ENCODE measurements at regions not wholly inside any gene's neighbourhood (a gene's known extent, or its start where the extent isn't known, plus 50 kb on each side); places are given as distances from the start of the nearest gene placed in this dataset.

GRCh38 chr10:128568041-128568440, 441.8 kb upstream of the MKI67 start:
- Mint-ChIP-seq H3K4me1 (ENCODE audit: low read depth) (no peaks in the 10 kb centered on the region), H3K4me3 (no peak overlapping the region)

GRCh38 chr10:128568491-128568890, 442.3 kb upstream of the MKI67 start:
- POLR2A ChIA-PET = interaction anchor here (0.6 kb wide), 1 partner anchor 96 kb away, joined by 3 read pairs; no protein-coding TSS in a partner anchor
- CTCF ChIA-PET = no interaction called here
- Mint-ChIP-seq H3K36me3 (ENCODE audit: low read depth) (no peaks in the 10 kb centered on the region), H3K27ac (no peak overlapping the region), H3K9me3 (ENCODE audit: insufficient read depth) (no peaks in the 10 kb centered on the region), H3K4me3 (no peak overlapping the region), H3K27me3 (ENCODE audit: low read depth) (no peaks in the 10 kb centered on the region), H3K4me1 (ENCODE audit: low read depth) (no peaks in the 10 kb centered on the region)
- ATAC-seq (no peak), DNase-seq (no peak)

More at GRCh38 chr10:128568041-128568440, 441.8 kb upstream of the MKI67 start:
- ATAC-seq = no peak
- CTCF ChIA-PET = no interaction called here
- Mint-ChIP-seq H3K9me3 (ENCODE audit: insufficient read depth) (no peaks in the 10 kb centered on the region), H3K27me3 (ENCODE audit: low read depth) (no peaks in the 10 kb centered on the region), H3K36me3 (ENCODE audit: low read depth) (no peaks in the 10 kb centered on the region), H3K27ac (no peak overlapping the region)
- DNase-seq = peak; percentile 4
- POLR2A ChIA-PET = no interaction called here

GRCh38 chr10:128568990-128569945, 443.0 kb upstream of the MKI67 start:
- Mint-ChIP-seq H3K9me3 (ENCODE audit: insufficient read depth) (no peaks in the 10 kb centered on the region), H3K4me3 (no peak overlapping the region), H3K36me3 (ENCODE audit: low read depth) (no peaks in the 10 kb centered on the region), H3K27ac (no peak overlapping the region), H3K4me1 (ENCODE audit: low read depth) (no peaks in the 10 kb centered on the region), H3K27me3 (ENCODE audit: low read depth) (no peaks in the 10 kb centered on the region)
- no peak for ATAC-seq
- CTCF ChIA-PET = no interaction called here
- POLR2A ChIA-PET = interaction anchor here (0.6 kb wide), 1 partner anchor 96 kb away, joined by 3 read pairs; no protein-coding TSS in a partner anchor
- no peak for DNase-seq

- ChIA-PET CTCF (no interaction called here), POLR2A (no interaction called here)
- H3K4me1 Mint-ChIP-seq (ENCODE audit: low read depth) = no peaks in the 10 kb centered on the region
- H3K4me3 Mint-ChIP-seq = no peak overlapping the region
- no peaks in the 10 kb centered on the region for H3K27me3 Mint-ChIP-seq (ENCODE audit: low read depth)
- no peaks in the 10 kb centered on the region for H3K9me3 Mint-ChIP-seq (ENCODE audit: insufficient read depth)
- no peak for DNase-seq
- ATAC-seq = no peak
- no peak overlapping the region for H3K27ac Mint-ChIP-seq
- H3K36me3 Mint-ChIP-seq (ENCODE audit: low read depth) = no peaks in the 10 kb centered on the region
These were observed 444.2 kb upstream of the MKI67 start for GRCh38 chr10:128570319-128570995.

- Mint-ChIP-seq H3K36me3 (ENCODE audit: low read depth) (no peaks in the 10 kb centered on the region), H3K4me1 (ENCODE audit: low read depth) (no peaks in the 10 kb centered on the region), H3K27ac (no peak overlapping the region), H3K4me3 (no peak overlapping the region), H3K27me3 (ENCODE audit: low read depth) (no peaks in the 10 kb centered on the region), H3K9me3 (ENCODE audit: insufficient read depth) (no peaks in the 10 kb centered on the region)
- ATAC-seq (no peak), DNase-seq (no peak)
- CTCF ChIA-PET = no interaction called here
- POLR2A ChIA-PET = no interaction called here
These were observed 444.8 kb upstream of the MKI67 start for GRCh38 chr10:128571071-128571470.

GRCh38 chr10:128571745-128572144, 445.5 kb upstream of the MKI67 start:
- ChIA-PET CTCF (no interaction called here), POLR2A (no interaction called here)
- DNase-seq = no peak
- H3K36me3 Mint-ChIP-seq (ENCODE audit: low read depth) = no peaks in the 10 kb centered on the region
- H3K27me3 Mint-ChIP-seq (ENCODE audit: low read depth) = no peaks in the 10 kb centered on the region
- no peak for ATAC-seq
- H3K9me3 Mint-ChIP-seq (ENCODE audit: insufficient read depth) = no peaks in the 10 kb centered on the region
- no peak overlapping the region for H3K4me3 Mint-ChIP-seq
- no peak overlapping the region for H3K27ac Mint-ChIP-seq
- H3K4me1 Mint-ChIP-seq (ENCODE audit: low read depth) = no peaks in the 10 kb centered on the region

- Mint-ChIP-seq H3K36me3 (ENCODE audit: low read depth) (no peaks in the 10 kb centered on the region), H3K4me3 (no peak overlapping the region), H3K4me1 (ENCODE audit: low read depth) (no peaks in the 10 kb centered on the region), H3K27ac (no peak overlapping the region), H3K27me3 (ENCODE audit: low read depth) (no peaks in the 10 kb centered on the region), H3K9me3 (ENCODE audit: insufficient read depth) (no peaks in the 10 kb centered on the region)
- DNase-seq = no peak
- CTCF ChIA-PET = no interaction called here
- ATAC-seq = no peak
- POLR2A ChIA-PET = no interaction called here
These were observed 446.5 kb upstream of the MKI67 start for GRCh38 chr10:128572696-128573095.

GRCh38 chr10:128573281-128573845, 447.1 kb upstream of the MKI67 start:
- POLR2A ChIA-PET = no interaction called here
- CTCF ChIA-PET = no interaction called here
- no peaks in the 10 kb centered on the region for H3K36me3 Mint-ChIP-seq (ENCODE audit: low read depth)
- no peak overlapping the region for H3K27ac Mint-ChIP-seq
- no peak overlapping the region for H3K4me3 Mint-ChIP-seq
- DNase-seq = no peak
- no peak for ATAC-seq
- no peaks in the 10 kb centered on the region for H3K4me1 Mint-ChIP-seq (ENCODE audit: low read depth)
- no peaks in the 10 kb centered on the region for H3K9me3 Mint-ChIP-seq (ENCODE audit: insufficient read depth)
- no peaks in the 10 kb centered on the region for H3K27me3 Mint-ChIP-seq (ENCODE audit: low read depth)

- DNase-seq (no peak), ATAC-seq (no peak)
- CTCF ChIA-PET = no interaction called here
- H3K4me1 Mint-ChIP-seq (ENCODE audit: low read depth) = no peaks in the 10 kb centered on the region
- POLR2A ChIA-PET = no interaction called here
- no peaks in the 10 kb centered on the region for H3K36me3 Mint-ChIP-seq (ENCODE audit: low read depth)
- H3K27me3 Mint-ChIP-seq (ENCODE audit: low read depth) = no peaks in the 10 kb centered on the region
- H3K9me3 Mint-ChIP-seq (ENCODE audit: insufficient read depth) = no peaks in the 10 kb centered on the region
- no peak overlapping the region for H3K27ac Mint-ChIP-seq
- H3K4me3 Mint-ChIP-seq = no peak overlapping the region
These were observed 447.8 kb upstream of the MKI67 start for GRCh38 chr10:128573986-128574385.

GRCh38 chr10:128574581-128575210, 448.5 kb upstream of the MKI67 start:
- ATAC-seq = no peak
- Mint-ChIP-seq H3K9me3 (ENCODE audit: insufficient read depth) (no peaks in the 10 kb centered on the region), H3K27me3 (ENCODE audit: low read depth) (no peaks in the 10 kb centered on the region), H3K4me3 (no peak overlapping the region), H3K36me3 (ENCODE audit: low read depth) (no peaks in the 10 kb centered on the region), H3K4me1 (ENCODE audit: low read depth) (no peaks in the 10 kb centered on the region), H3K27ac (no peak overlapping the region)
- CTCF ChIA-PET = no interaction called here
- POLR2A ChIA-PET = no interaction called here
- DNase-seq = no peak

- Mint-ChIP-seq H3K36me3 (ENCODE audit: low read depth) (no peaks in the 10 kb centered on the region), H3K4me3 (no peak overlapping the region)
These were observed 449.5 kb upstream of the MKI67 start for GRCh38 chr10:128575761-128576160.

GRCh38 chr10:128576336-128576735, 450.1 kb upstream of the MKI67 start:
- DNase-seq (no peak), ATAC-seq (no peak)
- H3K4me1 Mint-ChIP-seq (ENCODE audit: low read depth) = no peaks in the 10 kb centered on the region
- no peak overlapping the region for H3K27ac Mint-ChIP-seq
- H3K27me3 Mint-ChIP-seq (ENCODE audit: low read depth) = peaks cover 2% of the 10 kb centered on the region
- CTCF ChIA-PET = no interaction called here
- no peak overlapping the region for H3K4me3 Mint-ChIP-seq
- POLR2A ChIA-PET = no interaction called here
- no peaks in the 10 kb centered on the region for H3K9me3 Mint-ChIP-seq (ENCODE audit: insufficient read depth)
- H3K36me3 Mint-ChIP-seq (ENCODE audit: low read depth) = no peaks in the 10 kb centered on the region

More at GRCh38 chr10:128575761-128576160, 449.5 kb upstream of the MKI67 start:
- CTCF ChIA-PET = no interaction called here
- no peaks in the 10 kb centered on the region for H3K4me1 Mint-ChIP-seq (ENCODE audit: low read depth)
- no peaks in the 10 kb centered on the region for H3K9me3 Mint-ChIP-seq (ENCODE audit: insufficient read depth)
- H3K27ac Mint-ChIP-seq = no peak overlapping the region
- POLR2A ChIA-PET = no interaction called here
- DNase-seq (no peak), ATAC-seq (no peak)
- peaks cover 2% of the 10 kb centered on the region for H3K27me3 Mint-ChIP-seq (ENCODE audit: low read depth)
